NCI-H1105 treated with DMSO at 0.1 percent for 48 hours (cell line): ENCODE measurements at regions not wholly inside any gene's neighbourhood (a gene's known extent, or its start where the extent isn't known, plus 50 kb on each side); places are given as distances from the start of the nearest gene placed in this dataset.
A peak's percentile ranks its signal among the peaks of the same experiment; 100 is the strongest.
"Not testable (repeated sequence)": the region's sequence is repeated elsewhere in the genome, so short reads cannot be mapped to it uniquely, and the experiment has no call there.

Source experiments
- DNase-seq: peaks from one replicate; lab custom pipeline; 2025; lab: John Stamatoyannopoulos, UW

- no peak for DNase-seq
Measured at GRCh38 chr16:8187782-8188372, 402.4 kb downstream of the TMEM114 start.

- DNase-seq, result no peak
Measured at GRCh38 chr16:8184854-8185253, 405.5 kb downstream of the TMEM114 start.

- DNase-seq, result no peak
Measured at GRCh38 chr16:8183176-8184099, 406.9 kb downstream of the TMEM114 start.

GRCh38 chr16:8182761-8183160 is 407.6 kb downstream of the TMEM114 start:
- DNase-seq, result no peak

- no peak for DNase-seq
Measured at GRCh38 chr16:8179615-8180014, 410.7 kb downstream of the TMEM114 start.

- DNase-seq, result no peak
Measured at GRCh38 chr16:8178271-8178670, 412.0 kb downstream of the TMEM114 start.

- DNase-seq, result no peak
Measured at GRCh38 chr16:8175411-8175810, 414.9 kb downstream of the TMEM114 start.

- peak; percentile 74 for DNase-seq
Measured at GRCh38 chr16:8173111-8173644, 417.1 kb downstream of the TMEM114 start.

GRCh38 chr16:8172551-8172950 is 417.8 kb downstream of the TMEM114 start:
- DNase-seq, result no peak

GRCh38 chr16:8168016-8168415 is 422.3 kb downstream of the TMEM114 start:
- DNase-seq, result no peak

GRCh38 chr16:8167436-8167835 is 422.9 kb downstream of the TMEM114 start:
- DNase-seq, result no peak

GRCh38 chr16:8158051-8158450 is 432.3 kb downstream of the TMEM114 start:
- no peak for DNase-seq

GRCh38 chr16:8155275-8155674 is 435.0 kb downstream of the TMEM114 start:
- no peak for DNase-seq

GRCh38 chr16:8146256-8147012 is 443.9 kb downstream of the TMEM114 start:
- no peak for DNase-seq

GRCh38 chr16:8138666-8139065 is 451.6 kb downstream of the TMEM114 start:
- no peak for DNase-seq

- no peak for DNase-seq
Measured at GRCh38 chr16:8137606-8138005, 452.7 kb downstream of the TMEM114 start.

- no peak for DNase-seq
Measured at GRCh38 chr16:8130197-8130596, 460.1 kb downstream of the TMEM114 start.

- no peak for DNase-seq
Measured at GRCh38 chr16:8127070-8127469, 463.2 kb downstream of the TMEM114 start.

GRCh38 chr16:8126313-8126712 is 464.0 kb downstream of the TMEM114 start:
- no peak for DNase-seq

- no peak for DNase-seq
Measured at GRCh38 chr16:8120001-8120400, 470.3 kb downstream of the TMEM114 start.

GRCh38 chr16:8115814-8116213 is 474.5 kb downstream of the TMEM114 start:
- DNase-seq, result no peak

- not testable (repeated sequence) for DNase-seq
Measured at GRCh38 chr16:8114941-8115340, 475.4 kb downstream of the TMEM114 start.
